ENCODE measurements at regions not wholly inside any gene's neighbourhood (a gene's known extent, or its start where the extent isn't known, plus 50 kb on each side); places are given as distances from the start of the nearest gene placed in this dataset.

DNA sequence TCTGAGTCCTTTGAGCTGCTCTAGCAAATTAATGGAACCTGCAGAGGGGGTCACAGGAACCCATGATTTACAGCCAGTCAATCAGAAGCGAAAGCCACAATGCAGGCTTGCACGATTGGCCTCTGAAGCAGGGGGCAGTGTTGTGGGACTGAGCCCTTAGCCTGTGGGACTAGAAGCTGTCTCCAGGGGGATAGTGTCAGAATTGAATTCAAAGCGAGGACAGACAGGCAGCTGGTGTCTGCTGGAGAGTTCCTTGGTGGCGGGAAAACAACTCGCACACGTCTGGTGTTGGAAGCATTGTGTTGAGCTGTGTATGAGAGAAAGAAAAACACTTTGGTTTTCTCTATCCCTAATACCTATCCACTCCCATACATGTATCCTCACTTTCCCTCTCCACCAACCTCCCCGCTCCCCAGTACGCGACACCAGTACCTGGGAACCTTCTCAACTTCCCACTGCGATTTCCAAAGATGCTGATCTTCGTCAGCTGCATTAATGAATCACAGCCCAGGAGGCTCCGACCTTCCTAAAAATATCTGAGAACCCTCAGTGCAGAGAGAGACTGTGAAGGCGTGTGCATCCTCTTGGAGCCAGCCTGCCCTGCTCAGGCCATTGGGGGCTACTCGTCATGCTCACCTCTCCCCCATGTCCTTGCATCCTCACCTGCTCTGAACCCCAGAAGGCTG is 88.2 kb downstream of the HS1BP3 start:
- Histone ChIP-seq H3K4me3 (no peak overlapping the region), H3K27me3 (no peaks in the 10 kb centered on the region), H3K9me3 (replicated peaks in 1 of 3) (no peaks in the 10 kb centered on the region), H3K27ac (no peak overlapping the region), H3K4me1 (replicated peaks in 1 of 2) (peaks cover 0 to 5% of the 10 kb centered on the region in 2 donors), H3K36me3 (replicated peaks in 1 of 2) (no peaks in the 10 kb centered on the region)
- WGBS, 4 donors, result 89 to 91% (median 90%) methylated on average over 13 to 14 of the region's 14 CpGs
- no peak for DNase-seq
- intact Hi-C loops (cut with DNase I), result no loop called here
- TF ChIP-seq CTCF (IDR thresholded peaks at IDR 0.05), result no peak
- no peak for TF ChIP-seq POLR2A (IDR thresholded peaks at IDR 0.05)

DNA sequence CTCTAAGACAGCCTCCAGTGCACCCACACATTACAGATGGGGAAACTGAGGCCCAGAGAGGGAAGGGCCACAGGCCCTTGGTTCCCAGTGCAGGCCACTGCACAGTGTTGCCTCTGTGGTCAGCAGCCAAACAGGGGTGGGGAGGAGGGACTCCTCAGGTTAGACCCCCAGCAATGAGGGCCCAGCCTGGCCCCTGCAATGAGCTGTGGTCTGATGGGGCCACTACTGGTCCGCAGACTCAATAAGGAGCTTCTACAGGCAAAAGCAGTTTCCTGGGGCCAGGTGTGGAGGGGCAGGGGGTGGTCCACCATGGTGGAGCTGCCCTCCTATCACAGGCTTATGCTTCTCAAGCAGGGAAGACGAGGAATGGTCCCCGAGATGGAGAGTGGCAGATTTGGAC is 87.6 kb downstream of the HS1BP3 start:
- Histone ChIP-seq H3K27me3 (no peaks in the 10 kb centered on the region), H3K27ac (no peak overlapping the region), H3K4me1 (replicated peaks in 1 of 2) (peaks cover 0 to 5% of the 10 kb centered on the region in 2 donors), H3K36me3 (replicated peaks in 1 of 2) (no peaks in the 10 kb centered on the region), H3K9me3 (replicated peaks in 1 of 3) (no peaks in the 10 kb centered on the region), H3K4me3 (no peak overlapping the region)
- 88 to 96% (median 93%) methylated on average over 2 to 3 of the region's 3 CpGs for WGBS, 4 donors
- TF ChIP-seq POLR2A (IDR thresholded peaks at IDR 0.05), result no peak
- TF ChIP-seq CTCF (IDR thresholded peaks at IDR 0.05), result no peak
- DNase-seq, result no peak
- intact Hi-C loops (cut with DNase I), result no loop called here

GRCh38 chr2:20563833-20564232 is 87.1 kb downstream of the HS1BP3 start:
- WGBS, 4 donors, result 71 to 80% (median 74%) methylated on average over 5 of the region's 5 CpGs
- Histone ChIP-seq H3K27me3 (no peaks in the 10 kb centered on the region), H3K27ac (no peak overlapping the region), H3K4me3 (no peak overlapping the region), H3K9me3 (replicated peaks in 1 of 3) (no peaks in the 10 kb centered on the region), H3K36me3 (replicated peaks in 1 of 2) (no peaks in the 10 kb centered on the region), H3K4me1 (replicated peaks in 1 of 2) (peaks cover 0 to 11% of the 10 kb centered on the region in 2 donors)
- DNase-seq, result no peak
- intact Hi-C loops (cut with DNase I), result no loop called here
- no peak for TF ChIP-seq CTCF (IDR thresholded peaks at IDR 0.05)
- TF ChIP-seq POLR2A (IDR thresholded peaks at IDR 0.05), result no peak

DNA sequence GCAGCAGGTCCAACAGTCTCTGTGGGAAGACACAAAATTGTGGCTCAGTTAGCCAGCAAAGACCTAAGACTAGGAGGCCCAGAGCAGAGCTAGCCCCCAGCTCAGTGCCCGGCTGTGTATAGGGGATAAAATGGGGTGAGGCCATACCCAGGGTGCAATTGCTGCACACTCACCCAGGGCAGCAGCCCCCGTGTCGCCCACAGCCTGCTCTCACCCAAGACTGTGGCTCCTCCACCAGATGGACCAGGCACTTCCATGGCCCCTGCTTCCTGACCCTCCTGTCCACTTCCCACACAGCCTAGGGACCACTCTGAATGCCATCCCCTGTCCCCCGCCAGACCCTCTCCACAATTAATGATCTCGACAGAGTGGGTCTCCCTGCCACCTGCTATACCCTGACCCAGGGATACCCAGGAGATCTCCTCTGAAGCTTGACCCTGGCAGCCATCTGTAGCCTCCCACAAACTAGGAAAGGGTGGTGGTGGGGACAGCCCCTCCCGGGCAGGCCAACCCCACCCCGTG is 85.7 kb downstream of the HS1BP3 start:
- TF ChIP-seq CTCF (IDR thresholded peaks at IDR 0.05) (no peak), POLR2A (IDR thresholded peaks at IDR 0.05) (no peak)
- intact Hi-C loops (cut with DNase I), result no loop called here
- H3K9me3 ChIP-seq (replicated peaks in 1 of 3), result no peaks in the 10 kb centered on the region
- WGBS, 4 donors, result 72 to 94% (median 79%) methylated on average over 5 to 7 of the region's 7 CpGs
- no peak overlapping the region for H3K4me3 ChIP-seq
- H3K36me3 ChIP-seq (replicated peaks in 1 of 2), result no peaks in the 10 kb centered on the region
- H3K27ac ChIP-seq, result peak overlapping the region in 2 of 5 donors; percentile 5 to 47
- peaks cover 0 to 15% of the 10 kb centered on the region in 2 donors for H3K4me1 ChIP-seq (replicated peaks in 1 of 2)
- no peaks in the 10 kb centered on the region for H3K27me3 ChIP-seq
- DNase-seq, result no peak

Data from adrenal gland (tissue), 9 donors.